Uterus (tissue), 3 donors: ENCODE measurements at regions not wholly inside any gene's neighbourhood (a gene's known extent, or its start where the extent isn't known, plus 50 kb on each side); places are given as distances from the start of the nearest gene placed in this dataset.
"Not testable (repeated sequence)": the region's sequence is repeated elsewhere in the genome, so short reads cannot be mapped to it uniquely, and the experiment has no call there.

Experiments used
- DNase-seq, 2 donors: peaks; one replicate each; pipeline ENCODE4 v3.0.0-alpha.2; 2019 to 2020
- H3K27ac ChIP-seq, 2 donors: fragments of 200-600 bp; sonication (generic); 1 replicate in 1 of 2; 2 replicates in 1 of 2; pipeline ENCODE4 v1.5.1; 2016 to 2018
- H3K27me3 ChIP-seq, 2 donors: fragments of 200-600 bp; sonication (generic); one replicate each; pipeline ENCODE4 v1.5.1; 2018 to 2019; ENCODE audit warnings: control low read depth in 1 of 2
- H3K36me3 ChIP-seq, 2 donors: fragments of 200-600 bp; sonication (generic); one replicate each; pipeline ENCODE4 v1.5.1; 2019; ENCODE audit warnings: control low read depth in 1 of 2
- H3K4me1 ChIP-seq, 2 donors: fragments of 200-600 bp; sonication (generic); one replicate each; pipeline ENCODE4 v1.5.1; 2018 to 2019; ENCODE audit warnings: control low read depth in 1 of 2
- H3K4me3 ChIP-seq, 2 donors: fragments of 200-600 bp; sonication (generic); 1 replicate in 1 of 2; 2 replicates in 1 of 2; pipeline ENCODE4 v1.5.1; 2018 to 2019; ENCODE audit warnings: mild to moderate bottlenecking in 1 of 2
- H3K9me3 ChIP-seq, 2 donors: fragments of 200-600 bp; sonication (generic); one replicate each; pipeline ENCODE4 v1.5.1; 2019; ENCODE audit warnings: control low read depth in 1 of 2
- POLR2A ChIP-seq, 2 donors: fragments of 450-650 bp; IDR thresholded peaks; one replicate each; pipeline ENCODE4 v1.6.1; 2016; ENCODE audit warnings: antibody characterized with exemption in 2 of 2, mild to moderate bottlenecking in 1 of 2, moderate library complexity in 1 of 2
- intact Hi-C: fragments of 100-400 bp; cut with DNase I; formaldehyde crosslinking; loops from one replicate; pipeline ENCODE4 v1.15.1; 2023; ENCODE audit warnings: low total_unique reads
- TF ChIP-seq, protein P1 (sequence below), 4 experiments: fragments of 200-600 bp in 2 of 4; fragments of 450-650 bp in 2 of 4; sonication (generic) in 2 of 4; IDR thresholded peaks; one replicate each; pipeline ENCODE4 v1.5.1; 2016 to 2019; ENCODE audit warnings: antibody characterized with exemption in 4 of 4, mild to moderate bottlenecking in 2 of 4, moderate library complexity in 1 of 4
- donor health status: DM: yes; HTN: yes; CAD: no.

DNA sequence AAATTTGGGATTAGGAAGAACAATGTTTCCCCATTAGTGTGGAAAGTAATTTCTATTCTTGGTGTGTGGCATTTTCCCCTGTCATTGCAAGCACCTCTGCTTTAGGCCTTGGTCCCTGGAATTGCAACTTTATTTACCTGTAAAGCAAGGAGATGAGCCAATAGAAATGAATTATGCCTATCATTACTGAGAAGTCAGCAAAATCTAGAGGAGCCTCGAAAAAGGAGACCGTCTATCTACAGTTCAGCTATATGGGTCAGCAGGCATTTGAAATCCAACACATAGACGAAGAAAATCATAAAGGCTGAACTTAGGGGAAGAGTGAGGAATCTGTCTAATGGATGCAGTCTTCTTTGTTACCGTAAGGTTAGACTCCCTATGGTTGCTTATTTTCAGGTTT is 161.1 kb downstream of the CCDC71L start:
- H3K27me3 ChIP-seq = no peaks in the 10 kb centered on the region
- no peaks in the 10 kb centered on the region for H3K9me3 ChIP-seq
- intact Hi-C loops = no loop called here
- TF ChIP-seq POLR2A (IDR thresholded peaks at IDR 0.05) = no peak
- TF ChIP-seq, protein P1, sequence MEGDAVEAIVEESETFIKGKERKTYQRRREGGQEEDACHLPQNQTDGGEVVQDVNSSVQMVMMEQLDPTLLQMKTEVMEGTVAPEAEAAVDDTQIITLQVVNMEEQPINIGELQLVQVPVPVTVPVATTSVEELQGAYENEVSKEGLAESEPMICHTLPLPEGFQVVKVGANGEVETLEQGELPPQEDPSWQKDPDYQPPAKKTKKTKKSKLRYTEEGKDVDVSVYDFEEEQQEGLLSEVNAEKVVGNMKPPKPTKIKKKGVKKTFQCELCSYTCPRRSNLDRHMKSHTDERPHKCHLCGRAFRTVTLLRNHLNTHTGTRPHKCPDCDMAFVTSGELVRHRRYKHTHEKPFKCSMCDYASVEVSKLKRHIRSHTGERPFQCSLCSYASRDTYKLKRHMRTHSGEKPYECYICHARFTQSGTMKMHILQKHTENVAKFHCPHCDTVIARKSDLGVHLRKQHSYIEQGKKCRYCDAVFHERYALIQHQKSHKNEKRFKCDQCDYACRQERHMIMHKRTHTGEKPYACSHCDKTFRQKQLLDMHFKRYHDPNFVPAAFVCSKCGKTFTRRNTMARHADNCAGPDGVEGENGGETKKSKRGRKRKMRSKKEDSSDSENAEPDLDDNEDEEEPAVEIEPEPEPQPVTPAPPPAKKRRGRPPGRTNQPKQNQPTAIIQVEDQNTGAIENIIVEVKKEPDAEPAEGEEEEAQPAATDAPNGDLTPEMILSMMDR (IDR thresholded peaks at IDR 0.05) = no peak
- H3K4me1 ChIP-seq = no peaks in the 10 kb centered on the region
- no peaks in the 10 kb centered on the region for H3K36me3 ChIP-seq
- H3K27ac ChIP-seq = no peak overlapping the region
- no peak overlapping the region for H3K4me3 ChIP-seq
- no peak for DNase-seq

DNA sequence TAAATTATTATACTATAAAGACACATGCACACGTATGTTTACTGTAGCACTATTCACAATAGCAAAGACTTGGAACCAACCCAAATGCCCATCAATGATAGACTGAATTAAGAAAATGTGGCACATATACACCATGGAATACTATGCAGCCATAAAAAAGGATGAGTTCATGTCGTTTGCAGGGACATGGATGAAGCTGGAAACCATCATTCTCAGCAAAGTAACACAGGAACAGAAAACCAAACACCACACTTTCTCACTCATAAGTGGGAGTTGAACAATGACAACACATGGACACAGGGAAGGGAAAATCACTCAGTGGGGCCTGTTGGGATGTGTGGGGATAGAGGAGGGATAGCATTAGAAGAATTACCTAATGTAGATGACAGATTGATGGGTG is 163.0 kb downstream of the CCDC71L start:
- H3K4me3 ChIP-seq, H3K9me3 ChIP-seq, H3K27me3 ChIP-seq, H3K27ac ChIP-seq, DNase-seq, H3K4me1 ChIP-seq, H3K36me3 ChIP-seq, intact Hi-C loops: not testable (repeated sequence)

DNA sequence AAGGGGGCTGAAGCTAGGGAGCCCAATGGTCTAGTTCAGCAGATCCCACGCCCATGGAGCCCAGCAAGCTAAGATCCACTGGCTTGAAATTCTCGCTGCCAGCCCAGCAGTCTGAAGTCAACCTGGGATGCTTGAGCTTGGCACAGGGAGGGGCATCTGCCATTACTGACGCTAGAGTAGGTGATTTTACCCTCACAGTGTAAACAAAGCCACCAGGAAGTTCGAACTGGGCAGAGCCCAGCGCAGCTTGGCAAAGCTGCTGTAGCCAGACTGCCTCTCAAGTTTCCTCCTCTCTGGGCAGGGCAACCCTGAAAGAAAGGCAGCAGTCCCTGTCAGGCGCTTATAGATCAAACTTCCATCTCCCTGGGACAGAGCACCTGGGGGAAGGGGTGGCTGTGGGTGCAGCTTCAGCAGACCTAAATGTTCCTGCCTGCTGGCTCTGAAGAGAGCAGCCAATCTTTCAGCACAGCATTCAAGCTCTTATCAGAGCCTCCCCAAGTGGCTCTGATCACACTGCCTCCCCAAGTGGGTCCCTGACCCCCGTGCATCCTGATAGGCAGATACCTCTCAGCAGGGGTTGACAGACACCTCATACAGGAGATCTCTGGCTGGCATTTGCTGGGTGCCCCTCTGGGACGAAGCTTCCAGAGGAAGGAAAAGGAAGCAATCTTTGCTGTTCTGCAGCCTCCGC is 167.8 kb downstream of the CCDC71L start:
- TF ChIP-seq, protein P1 (IDR thresholded peaks at IDR 0.05) = no peak
- TF ChIP-seq POLR2A (IDR thresholded peaks at IDR 0.05) = no peak
- Histone ChIP-seq H3K36me3 (no peaks in the 10 kb centered on the region), H3K4me3 (no peak overlapping the region), H3K27ac (no peak overlapping the region), H3K9me3 (no peaks in the 10 kb centered on the region), H3K27me3 (no peaks in the 10 kb centered on the region), H3K4me1 (no peaks in the 10 kb centered on the region)
- intact Hi-C loops = no loop called here
- DNase-seq = no peak

DNA sequence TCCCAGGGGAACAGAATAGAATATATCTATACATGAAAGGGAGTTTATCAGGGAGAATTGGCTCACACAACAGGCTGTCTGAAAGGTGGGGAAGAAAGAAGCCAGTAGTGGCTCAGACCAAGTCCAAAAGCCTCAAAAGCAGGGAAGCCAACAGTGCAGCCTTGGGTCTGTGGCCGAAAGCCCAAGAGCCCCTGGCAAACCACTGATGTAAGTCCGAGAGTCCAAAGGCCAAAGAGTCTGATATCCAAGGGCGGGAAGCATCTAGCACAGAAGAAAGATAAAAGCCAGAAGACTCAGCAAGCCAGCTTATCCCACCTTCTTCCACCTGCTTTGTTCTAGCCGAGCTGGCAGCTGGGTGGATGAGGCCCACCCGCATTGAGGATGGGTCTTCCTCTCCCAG is 172.5 kb downstream of the CCDC71L start:
- Histone ChIP-seq H3K27me3 (no peaks in the 10 kb centered on the region), H3K9me3 (no peaks in the 10 kb centered on the region), H3K36me3 (no peaks in the 10 kb centered on the region), H3K4me3 (no peak overlapping the region), H3K4me1 (no peaks in the 10 kb centered on the region), H3K27ac (no peak overlapping the region)
- TF ChIP-seq POLR2A (IDR thresholded peaks at IDR 0.05) = no peak
- TF ChIP-seq, protein P1 (IDR thresholded peaks at IDR 0.05) = no peak
- DNase-seq = no peak
- intact Hi-C loops = no loop called here

DNA sequence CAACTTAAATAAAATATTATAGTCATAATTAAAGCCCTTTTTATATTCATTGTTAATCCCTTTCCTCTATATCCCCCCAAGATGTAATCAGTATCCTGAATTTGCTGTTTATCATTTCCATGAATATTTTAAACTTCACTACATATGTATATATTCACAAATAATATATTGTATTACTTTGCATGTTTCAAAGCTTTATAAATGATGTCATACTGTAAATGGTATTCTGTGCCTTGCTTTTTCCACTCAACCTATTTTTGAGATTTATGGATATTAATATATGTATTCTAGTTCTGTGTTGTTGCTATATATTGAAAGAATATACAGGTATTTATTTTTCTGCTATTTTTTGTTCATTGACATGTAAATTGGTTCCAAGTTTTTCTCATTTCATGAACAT is 173.1 kb downstream of the CCDC71L start:
- Histone ChIP-seq H3K4me1 (no peaks in the 10 kb centered on the region), H3K27ac (no peak overlapping the region), H3K9me3 (no peaks in the 10 kb centered on the region), H3K4me3 (no peak overlapping the region), H3K36me3 (no peaks in the 10 kb centered on the region), H3K27me3 (no peaks in the 10 kb centered on the region)
- intact Hi-C loops = no loop called here
- TF ChIP-seq, protein P1 (IDR thresholded peaks at IDR 0.05) = no peak
- TF ChIP-seq POLR2A (IDR thresholded peaks at IDR 0.05) = no peak
- no peak for DNase-seq

DNA sequence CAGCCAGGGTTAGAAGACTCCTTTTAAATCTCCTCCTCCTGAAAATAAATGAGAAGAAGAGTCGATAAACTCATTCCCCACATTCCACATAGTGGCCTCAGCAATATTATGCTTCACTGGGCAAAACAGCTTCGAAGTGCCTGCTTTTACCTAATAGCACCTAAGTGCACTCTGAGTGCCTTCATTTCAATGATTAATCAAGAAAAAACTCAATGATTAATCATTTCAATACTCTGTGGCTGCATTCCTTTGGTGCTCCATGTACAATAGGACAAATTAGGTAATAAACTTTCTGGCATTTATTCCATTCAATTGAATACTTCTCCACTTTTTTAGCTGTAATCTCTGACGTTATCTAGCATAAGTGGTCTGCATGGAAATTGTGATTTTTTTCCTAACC is 174.6 kb downstream of the CCDC71L start:
- Histone ChIP-seq H3K4me3 (no peak overlapping the region), H3K27me3 (no peaks in the 10 kb centered on the region), H3K27ac (peak overlapping the region in 1 of 2 donors; percentile 59), H3K9me3 (no peaks in the 10 kb centered on the region), H3K36me3 (no peaks in the 10 kb centered on the region), H3K4me1 (no peaks in the 10 kb centered on the region)
- intact Hi-C loops = no loop called here
- no peak for DNase-seq
- no peak for TF ChIP-seq POLR2A (IDR thresholded peaks at IDR 0.05)
- TF ChIP-seq, protein P1 (IDR thresholded peaks at IDR 0.05) = no peak
